ENCODE measurements at regions not wholly inside any gene's neighbourhood (a gene's known extent, or its start where the extent isn't known, plus 50 kb on each side); places are given as distances from the start of the nearest gene placed in this dataset.

- Histone ChIP-seq H3K27ac (ENCODE audit: low read depth in 2 of 2, low read length in 1 of 2) (no peak overlapping the region), H3K79me2 (ENCODE audit: insufficient read depth) (no peaks in the 10 kb centered on the region), H2AFZ (ENCODE audit: low read depth) (no peak overlapping the region), H3K9me3 (no peaks in the 10 kb centered on the region; the same call in 1 of the 2 replicates), H3K36me3 (replicated peaks in 1 of 2; ENCODE audit: control insufficient read depth in 1 of 2, insufficient read depth in 2 of 2, low read length in 1 of 2) (no peaks in the 10 kb centered on the region), H3K9me2 (no peaks in the 10 kb centered on the region), H3K4me1 (ENCODE audit: control insufficient read depth in 1 of 2, insufficient read depth in 2 of 2, low read depth in 1 of 2, low read length in 1 of 2) (no peaks in the 10 kb centered on the region), H3F3A (replicated peaks; ENCODE audit: insufficient read depth) (no peaks in the 10 kb centered on the region), H3K4me3 (ENCODE audit: low read depth in 2 of 2, low read length in 1 of 2) (no peak overlapping the region), H4K20me1 (ENCODE audit: insufficient read depth) (no peaks in the 10 kb centered on the region), H3K27me3 (ENCODE audit: insufficient read depth) (no peaks in the 10 kb centered on the region), H3K4me2 (no peak overlapping the region), H3K9ac (no peak overlapping the region)
- CTCF ChIA-PET: no interaction called here
- POLR2A ChIA-PET: no interaction called here
- TF ChIP-seq TAF1 (IDR thresholded peaks at IDR 0.05; ENCODE audit: borderline replicate concordance, low read depth, low read length): no peak
- TF ChIP-seq MAX (IDR thresholded peaks at IDR 0.05; ENCODE audit: low read depth): no peak
- TF ChIP-seq EZH2phosphoT487 (IDR thresholded peaks at IDR 0.05; ENCODE audit: borderline replicate concordance, low read depth): no peak
- no peak for TF ChIP-seq TEAD4 (IDR thresholded peaks at IDR 0.05; ENCODE audit: borderline replicate concordance, insufficient read depth)
- TF ChIP-seq FOXM1 (IDR thresholded peaks at IDR 0.05; ENCODE audit: low read depth): no peak
- no peak for TF ChIP-seq YY1 (IDR thresholded peaks at IDR 0.05; ENCODE audit: low read depth)
- WGBS (ENCODE audit: low lambda C conversion rate): 69% methylated on average over 2 of the region's 2 CpGs
- DNase-seq: no peak
Measured at GRCh38 chr11:97548280-97548679, 1158.5 kb downstream of the JRKL start.

- POLR2A ChIA-PET: interaction anchor here (0.6 kb wide), 1 partner anchor 221 kb away, joined by 3 read pairs; no protein-coding TSS in a partner anchor
- Histone ChIP-seq H3K36me3 (replicated peaks in 1 of 2; ENCODE audit: control insufficient read depth in 1 of 2, insufficient read depth in 2 of 2, low read length in 1 of 2) (no peaks in the 10 kb centered on the region), H3K9ac (no peak overlapping the region), H3F3A (replicated peaks; ENCODE audit: insufficient read depth) (no peaks in the 10 kb centered on the region), H4K20me1 (ENCODE audit: insufficient read depth) (no peaks in the 10 kb centered on the region), H3K27ac (ENCODE audit: low read depth in 2 of 2, low read length in 1 of 2) (no peak overlapping the region), H3K9me3 (no peaks in the 10 kb centered on the region), H3K4me3 (ENCODE audit: low read depth in 2 of 2, low read length in 1 of 2) (no peak overlapping the region), H3K4me1 (ENCODE audit: control insufficient read depth in 1 of 2, insufficient read depth in 2 of 2, low read depth in 1 of 2, low read length in 1 of 2) (no peaks in the 10 kb centered on the region), H3K79me2 (ENCODE audit: insufficient read depth) (no peaks in the 10 kb centered on the region), H2AFZ (ENCODE audit: low read depth) (no peak overlapping the region), H3K9me2 (no peaks in the 10 kb centered on the region), H3K27me3 (ENCODE audit: insufficient read depth) (no peaks in the 10 kb centered on the region), H3K4me2 (no peak overlapping the region)
- DNase-seq: peak; percentile 1
- no peak for TF ChIP-seq FOXJ3 (CRISPR knock-in tag; IDR thresholded peaks at IDR 0.05)
- no peak for TF ChIP-seq USF1 (IDR thresholded peaks at IDR 0.05; ENCODE audit: borderline replicate concordance, low read depth)
- no peak for TF ChIP-seq GABPA (IDR thresholded peaks at IDR 0.05; ENCODE audit: low read depth)
- TF ChIP-seq YY1 (IDR thresholded peaks at IDR 0.05; ENCODE audit: low read depth): no peak
- no peak for TF ChIP-seq RCOR1 (IDR thresholded peaks at IDR 0.05; ENCODE audit: low read length)
- TF ChIP-seq MXI1 (IDR thresholded peaks at IDR 0.05; ENCODE audit: low read depth, low read length): no peak
- TF ChIP-seq CTCF (IDR thresholded peaks at IDR 0.05): peak; percentile 45
- peak; percentile 11; the same call in 1 of the 2 replicates for TF ChIP-seq SMC3 (IDR thresholded peaks at IDR 0.05; ENCODE audit: low read depth, low read length)
- TF ChIP-seq RXRA (IDR thresholded peaks at IDR 0.05; ENCODE audit: borderline replicate concordance, low read depth): no peak
- TF ChIP-seq USF2 (IDR thresholded peaks at IDR 0.05; ENCODE audit: borderline replicate concordance, low read depth, low read length): no peak
- no peak for TF ChIP-seq MAX (IDR thresholded peaks at IDR 0.05; ENCODE audit: low read depth)
- TF ChIP-seq REST (IDR thresholded peaks at IDR 0.05; ENCODE audit: low read depth, low read length): no peak
- TF ChIP-seq RAD21 (IDR thresholded peaks at IDR 0.05; ENCODE audit: low read length): peak; percentile 41; the same call in 1 of the 2 replicates
- CTCF ChIA-PET: no interaction called here
- WGBS (ENCODE audit: low lambda C conversion rate): 18% methylated on average over 2 of the region's 2 CpGs
Measured at GRCh38 chr11:97557399-97557798, 1167.6 kb downstream of the JRKL start.

All from SK-N-SH (cell line).